ENCODE measurements at regions not wholly inside any gene's neighbourhood (a gene's known extent, or its start where the extent isn't known, plus 50 kb on each side); places are given as distances from the start of the nearest gene placed in this dataset.

GRCh38 chr4:100721077-100721476 lies 203.3 kb upstream of the EMCN start:
- DNase-seq: peak in 1 of 3 experiments; percentile 37

- no peak for DNase-seq
Measured at GRCh38 chr4:100716416-100716815, 198.6 kb upstream of the EMCN start.

GRCh38 chr4:100708776-100709175 lies 191.0 kb upstream of the EMCN start:
- DNase-seq: no peak

- no peak for DNase-seq
Measured at GRCh38 chr4:100707786-100708185, 190.0 kb upstream of the EMCN start.

GRCh38 chr4:100696531-100696930 lies 178.7 kb upstream of the EMCN start:
- DNase-seq: no peak

- DNase-seq: no peak
Measured at GRCh38 chr4:100695871-100696270, 178.0 kb upstream of the EMCN start.

- DNase-seq: peak in 1 of 3 experiments; percentile 39
Measured at GRCh38 chr4:100695039-100695654, 177.3 kb upstream of the EMCN start.

GRCh38 chr4:100694467-100694866 lies 176.6 kb upstream of the EMCN start:
- no peak for DNase-seq

GRCh38 chr4:100690812-100691211 lies 173.0 kb upstream of the EMCN start:
- DNase-seq: no peak

GRCh38 chr4:100688368-100688767 lies 170.5 kb upstream of the EMCN start:
- no peak for DNase-seq

GRCh38 chr4:100682477-100683218 lies 164.8 kb upstream of the EMCN start:
- no peak for DNase-seq

- DNase-seq: no peak
Measured at GRCh38 chr4:100681289-100681688, 163.5 kb upstream of the EMCN start.

- peak in 2 of 3 experiments; percentile 7 to 68 for DNase-seq
Measured at GRCh38 chr4:100679926-100680325, 162.1 kb upstream of the EMCN start.

- no peak for DNase-seq
Measured at GRCh38 chr4:100674976-100675375, 157.2 kb upstream of the EMCN start.

- DNase-seq: no peak
Measured at GRCh38 chr4:100657187-100657586, 139.4 kb upstream of the EMCN start.

GRCh38 chr4:100651499-100652175 lies 133.8 kb upstream of the EMCN start:
- no peak for DNase-seq

- no peak for DNase-seq
Measured at GRCh38 chr4:100649417-100649816, 131.6 kb upstream of the EMCN start.

- no peak for DNase-seq
Measured at GRCh38 chr4:100644150-100644549, 126.3 kb upstream of the EMCN start.

GRCh38 chr4:100641336-100641735 lies 123.5 kb upstream of the EMCN start:
- peak in 2 of 3 experiments; percentile 18 to 69 for DNase-seq

- DNase-seq: no peak
Measured at GRCh38 chr4:100635899-100636298, 118.1 kb upstream of the EMCN start.

GRCh38 chr4:100633269-100633668 lies 115.4 kb upstream of the EMCN start:
- no peak for DNase-seq

GRCh38 chr4:100632163-100632562 lies 114.3 kb upstream of the EMCN start:
- DNase-seq: no peak

- DNase-seq: no peak
Measured at GRCh38 chr4:100631281-100631968, 113.6 kb upstream of the EMCN start.
